BLaER1 (cell line): ENCODE measurements at regions not wholly inside any gene's neighbourhood (a gene's known extent, or its start where the extent isn't known, plus 50 kb on each side); places are given as distances from the start of the nearest gene placed in this dataset.

ENCODE experiments used
- H3K27ac ChIP-seq: shearing (Covaris generic); formaldehyde crosslinking; 2 replicates; pipeline ENCODE4 v1.8.1; 2022
- H3K27me3 ChIP-seq: shearing (Covaris generic); formaldehyde crosslinking; 2 replicates; pipeline ENCODE4 v1.8.1; 2022
- H3K36me3 ChIP-seq: shearing (Covaris generic); formaldehyde crosslinking; 2 replicates; pipeline ENCODE4 v1.8.1; 2022
- H3K4me1 ChIP-seq: shearing (Covaris generic); formaldehyde crosslinking; 2 replicates; pipeline ENCODE4 v1.8.1; 2022
- H3K4me2 ChIP-seq: shearing (Covaris generic); formaldehyde crosslinking; 2 replicates; pipeline ENCODE4 v1.8.1; 2022
- H3K4me3 ChIP-seq: shearing (Covaris generic); formaldehyde crosslinking; 2 replicates; pipeline ENCODE4 v1.8.1; 2022
- H3K9ac ChIP-seq: shearing (Covaris generic); formaldehyde crosslinking; 2 replicates; pipeline ENCODE4 v1.8.1; 2022
- H3K9me3 ChIP-seq: shearing (Covaris generic); formaldehyde crosslinking; 2 replicates; pipeline ENCODE4 v1.8.1; 2022
- H4K20me1 ChIP-seq: shearing (Covaris generic); formaldehyde crosslinking; 2 replicates; pipeline ENCODE4 v1.8.1; 2022
- Cebpa-rat ChIP-seq: shearing (Covaris generic); IDR thresholded peaks from 2 replicates; pipeline ENCODE4 v1.8.1; 2022

DNA sequence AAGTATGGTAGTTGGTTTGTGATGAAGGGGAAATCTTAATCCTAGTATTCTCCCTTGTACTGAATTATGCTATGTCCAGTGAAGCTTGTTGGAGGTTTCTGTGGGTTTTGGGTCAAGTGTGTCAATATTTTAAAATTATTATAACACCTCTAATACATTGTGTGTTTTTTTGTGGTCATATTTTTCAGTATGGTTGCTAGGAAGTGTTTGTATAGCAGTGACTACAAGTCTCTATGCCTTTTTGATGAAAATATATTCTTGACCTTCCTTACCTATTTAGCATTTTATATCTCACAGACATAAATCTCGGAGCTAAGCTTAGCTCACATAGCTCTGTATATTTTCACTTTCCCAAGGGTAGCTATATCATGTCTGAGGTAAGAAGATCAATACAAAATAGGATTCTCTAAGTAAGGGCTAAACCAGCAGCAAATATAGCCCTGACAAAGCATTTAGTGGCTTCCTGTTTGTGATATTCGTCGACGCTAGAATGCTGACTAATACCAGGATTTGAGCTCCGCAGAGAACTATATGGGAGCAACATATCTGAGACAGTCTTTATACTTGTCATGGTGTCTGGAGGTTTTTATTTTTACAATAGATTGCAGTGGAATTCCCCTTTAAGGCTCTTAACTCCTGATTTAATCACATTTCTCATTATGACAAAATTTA, 82.3 kb downstream of the MACIR start:
- H3K4me1 ChIP-seq = no peaks in the 10 kb centered on the region
- H3K9me3 ChIP-seq = 0 out of 2 replicates have a peak, but pooled peaks cover 3% of the 10 kb centered on the region
- no peaks in the 10 kb centered on the region for H3K36me3 ChIP-seq
- H3K9ac ChIP-seq = no peak overlapping the region
- no peaks in the 10 kb centered on the region for H3K27me3 ChIP-seq
- H3K27ac ChIP-seq = no peak overlapping the region
- no peaks in the 10 kb centered on the region for H4K20me1 ChIP-seq
- TF ChIP-seq Cebpa-rat = no peak
- no peak overlapping the region for H3K4me3 ChIP-seq
- no peak overlapping the region for H3K4me2 ChIP-seq

DNA sequence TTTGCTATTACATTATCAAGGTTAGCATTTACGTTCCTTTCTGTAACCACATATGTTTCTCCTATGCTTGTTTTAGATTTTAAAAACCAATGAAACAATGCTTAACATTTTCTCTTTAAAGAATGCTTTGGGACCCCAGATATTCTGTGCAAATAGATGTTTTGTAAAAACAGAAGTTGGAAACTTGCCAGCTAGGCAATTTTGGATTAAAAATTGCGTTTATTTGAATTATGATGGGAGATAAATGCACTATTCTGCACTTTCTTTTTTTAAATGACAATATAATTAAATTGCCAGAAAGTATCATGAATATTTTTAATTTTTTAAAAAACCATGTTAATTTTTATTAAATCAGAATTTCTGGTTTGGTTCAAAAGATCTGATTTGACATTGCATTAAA, 81.6 kb downstream of the MACIR start:
- Histone ChIP-seq H3K4me2 (no peak overlapping the region), H3K9me3 (0 out of 2 replicates have a peak, but pooled peaks cover 3% of the 10 kb centered on the region), H3K4me1 (no peaks in the 10 kb centered on the region), H3K27ac (no peak overlapping the region), H3K27me3 (no peaks in the 10 kb centered on the region), H4K20me1 (no peaks in the 10 kb centered on the region), H3K36me3 (no peaks in the 10 kb centered on the region), H3K9ac (no peak overlapping the region), H3K4me3 (no peak overlapping the region)
- TF ChIP-seq Cebpa-rat = no peak

DNA sequence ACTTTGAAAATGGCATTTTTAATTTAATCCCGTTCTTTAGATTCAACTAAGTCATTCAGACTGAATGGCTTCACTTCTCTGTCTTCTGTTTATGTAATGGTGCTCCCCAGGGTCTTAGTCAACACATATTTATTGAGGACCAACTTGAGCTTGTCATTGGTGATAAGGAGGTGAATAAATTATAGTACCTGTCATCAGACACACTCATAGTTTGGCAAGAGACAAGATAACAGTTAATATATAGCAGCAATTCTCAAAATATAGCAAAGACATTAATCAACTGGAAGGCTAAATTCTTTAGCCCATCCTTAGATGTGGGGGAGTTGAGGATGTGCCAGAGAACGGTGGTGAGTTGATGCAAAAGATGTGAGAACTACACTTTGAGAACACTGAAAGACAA, 78.4 kb downstream of the MACIR start:
- Histone ChIP-seq H3K27me3 (no peaks in the 10 kb centered on the region), H3K4me2 (no peak overlapping the region), H4K20me1 (no peaks in the 10 kb centered on the region), H3K27ac (no peak overlapping the region), H3K9ac (no peak overlapping the region), H3K4me1 (peaks cover 5% of the 10 kb centered on the region; the same call in 1 of the 2 replicates), H3K4me3 (no peak overlapping the region), H3K9me3 (0 out of 2 replicates have a peak, but pooled peaks cover 2% of the 10 kb centered on the region), H3K36me3 (no peaks in the 10 kb centered on the region)
- no peak for TF ChIP-seq Cebpa-rat

DNA sequence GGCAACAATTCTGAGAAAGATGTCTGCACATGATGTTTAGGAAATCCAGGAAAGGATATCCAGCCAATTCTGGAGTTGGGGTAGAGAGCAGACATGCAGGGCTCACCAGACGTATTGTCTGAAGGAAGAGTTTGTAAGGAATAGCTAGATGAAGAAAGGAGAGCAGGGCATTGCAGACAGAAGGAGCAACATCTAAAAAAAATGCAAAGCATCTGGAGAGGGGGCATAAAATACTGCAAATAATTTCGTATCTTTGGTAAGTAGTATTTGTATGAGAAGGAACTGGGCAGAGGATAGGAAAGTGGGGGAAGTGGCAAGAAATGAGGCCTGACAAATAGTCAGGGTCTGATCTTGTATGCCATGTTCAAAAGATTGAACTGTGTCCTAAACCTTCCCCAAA, 74.8 kb downstream of the MACIR start:
- H3K27ac ChIP-seq = no peak overlapping the region
- no peak for TF ChIP-seq Cebpa-rat

DNA sequence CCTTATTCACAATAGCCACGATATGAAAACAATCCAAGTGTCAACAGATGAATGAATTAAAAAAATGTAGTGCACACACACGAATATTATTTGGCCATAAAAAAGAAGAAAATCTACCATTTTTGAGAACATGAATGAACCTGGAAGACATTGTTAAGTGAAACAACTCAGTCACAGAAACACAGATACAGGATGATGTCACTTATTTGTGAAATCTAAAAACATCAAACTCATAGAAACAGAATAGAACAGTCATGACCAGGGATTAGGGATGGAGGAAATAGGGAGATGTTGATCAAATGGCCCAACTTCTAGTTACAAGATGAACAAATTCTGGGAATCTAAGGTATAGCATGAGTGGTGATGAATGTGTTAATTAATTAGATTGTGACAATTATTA, 72.3 kb downstream of the MACIR start:
- Histone ChIP-seq H3K36me3 (no peaks in the 10 kb centered on the region), H3K9me3 (no peaks in the 10 kb centered on the region), H4K20me1 (no peaks in the 10 kb centered on the region), H3K27ac (no peak overlapping the region), H3K4me1 (peaks cover 5% of the 10 kb centered on the region; the same call in 1 of the 2 replicates), H3K4me3 (no peak overlapping the region), H3K9ac (no peak overlapping the region), H3K4me2 (no peak overlapping the region), H3K27me3 (no peaks in the 10 kb centered on the region)
- no peak for TF ChIP-seq Cebpa-rat

More for the DNA sequence above, 74.8 kb downstream of the MACIR start:
- H3K36me3 ChIP-seq = no peaks in the 10 kb centered on the region
- no peaks in the 10 kb centered on the region for H3K9me3 ChIP-seq
- H3K9ac ChIP-seq = no peak overlapping the region
- no peaks in the 10 kb centered on the region for H3K27me3 ChIP-seq
- H3K4me2 ChIP-seq = no peak overlapping the region
- H3K4me1 ChIP-seq = peaks cover 5% of the 10 kb centered on the region; the same call in 1 of the 2 replicates
- no peak overlapping the region for H3K4me3 ChIP-seq
- no peaks in the 10 kb centered on the region for H4K20me1 ChIP-seq
